Osteoblast (primary cell): ENCODE measurements at regions not wholly inside any gene's neighbourhood (a gene's known extent, or its start where the extent isn't known, plus 50 kb on each side); places are given as distances from the start of the nearest gene placed in this dataset.

Experiments
- DNase-seq: peaks from one replicate; pipeline ENCODE4 v3.0.0; 2011; ENCODE audit warnings: low spot score, mixed read lengths; ENCODE audit not compliant: insufficient read length; ENCODE audit errors: missing footprints
- H2AFZ ChIP-seq: 2 replicates; pipeline ENCODE4 v1.6.0; 2011; ENCODE audit warnings: mild to moderate bottlenecking, low read length
- H3K27ac ChIP-seq: 2 replicates; pipeline ENCODE4 v1.5.1; 2011; ENCODE audit warnings: mild to moderate bottlenecking, low read depth, low read length, moderate library complexity
- H3K27me3 ChIP-seq: 2 replicates; pipeline ENCODE4 v1.6.0; 2012; ENCODE audit warnings: mild to moderate bottlenecking, control low read depth, inconsistent platforms, low read length, moderate library complexity; ENCODE audit not compliant: insufficient read depth
- H3K36me3 ChIP-seq: 2 replicates; pipeline ENCODE4 v1.5.1; 2011; ENCODE audit warnings: mild to moderate bottlenecking, low read length, control low read depth, moderate library complexity; ENCODE audit not compliant: insufficient read depth
- H3K4me1 ChIP-seq: 2 replicates; pipeline ENCODE4 v1.5.1; 2011; ENCODE audit warnings: mild to moderate bottlenecking, low read length, control low read depth, moderate library complexity; ENCODE audit not compliant: insufficient read depth
- H3K4me2 ChIP-seq: 2 replicates; pipeline ENCODE4 v1.6.0; 2011; ENCODE audit warnings: mild to moderate bottlenecking, low read length; ENCODE audit not compliant: insufficient read depth
- H3K4me3 ChIP-seq: fragments of 200-600 bp; sonication (generic); 3 replicates; pipeline ENCODE4 v1.5.1; 2012; ENCODE audit warnings: mild to moderate bottlenecking, low read length, inconsistent platforms; ENCODE audit not compliant: insufficient read depth
- H3K79me2 ChIP-seq: 2 replicates; pipeline ENCODE4 v1.6.0; 2012; ENCODE audit warnings: mild to moderate bottlenecking, low read length, control low read depth, inconsistent platforms; ENCODE audit not compliant: insufficient read depth
- H3K9me3 ChIP-seq: 2 replicates; pipeline ENCODE4 v1.5.1; 2011; ENCODE audit warnings: low read depth, low read length, control low read depth
- H4K20me1 ChIP-seq: 2 replicates; pipeline ENCODE4 v1.6.0; 2012; ENCODE audit warnings: mild to moderate bottlenecking, low read length, control low read depth; ENCODE audit not compliant: insufficient read depth
- TF ChIP-seq, protein P1 (sequence below): IDR thresholded peaks from 2 replicates; pipeline ENCODE4 v1.5.1; 2011; ENCODE audit warnings: mild to moderate bottlenecking, low read depth, low read length, moderate library complexity; ENCODE audit errors: extremely low read depth

- Histone ChIP-seq H3K4me3 (no peak overlapping the region), H4K20me1 (no peaks in the 10 kb centered on the region), H3K27ac (no peak overlapping the region), H3K36me3 (no peaks in the 10 kb centered on the region), H3K4me1 (no peaks in the 10 kb centered on the region), H3K9me3 (no peaks in the 10 kb centered on the region), H2AFZ (no peak overlapping the region), H3K79me2 (no peaks in the 10 kb centered on the region), H3K27me3 (no peaks in the 10 kb centered on the region), H3K4me2 (no peak overlapping the region)
- TF ChIP-seq, protein P1, sequence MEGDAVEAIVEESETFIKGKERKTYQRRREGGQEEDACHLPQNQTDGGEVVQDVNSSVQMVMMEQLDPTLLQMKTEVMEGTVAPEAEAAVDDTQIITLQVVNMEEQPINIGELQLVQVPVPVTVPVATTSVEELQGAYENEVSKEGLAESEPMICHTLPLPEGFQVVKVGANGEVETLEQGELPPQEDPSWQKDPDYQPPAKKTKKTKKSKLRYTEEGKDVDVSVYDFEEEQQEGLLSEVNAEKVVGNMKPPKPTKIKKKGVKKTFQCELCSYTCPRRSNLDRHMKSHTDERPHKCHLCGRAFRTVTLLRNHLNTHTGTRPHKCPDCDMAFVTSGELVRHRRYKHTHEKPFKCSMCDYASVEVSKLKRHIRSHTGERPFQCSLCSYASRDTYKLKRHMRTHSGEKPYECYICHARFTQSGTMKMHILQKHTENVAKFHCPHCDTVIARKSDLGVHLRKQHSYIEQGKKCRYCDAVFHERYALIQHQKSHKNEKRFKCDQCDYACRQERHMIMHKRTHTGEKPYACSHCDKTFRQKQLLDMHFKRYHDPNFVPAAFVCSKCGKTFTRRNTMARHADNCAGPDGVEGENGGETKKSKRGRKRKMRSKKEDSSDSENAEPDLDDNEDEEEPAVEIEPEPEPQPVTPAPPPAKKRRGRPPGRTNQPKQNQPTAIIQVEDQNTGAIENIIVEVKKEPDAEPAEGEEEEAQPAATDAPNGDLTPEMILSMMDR, result no peak
- DNase-seq, result no peak
These were observed 240.8 kb upstream of the NR5A2 start for GRCh38 chr1:199786695-199787094.

- Histone ChIP-seq H3K4me2 (no peak overlapping the region), H3K79me2 (no peaks in the 10 kb centered on the region), H2AFZ (no peak overlapping the region), H3K9me3 (no peaks in the 10 kb centered on the region), H3K27ac (no peak overlapping the region), H4K20me1 (no peaks in the 10 kb centered on the region), H3K36me3 (no peaks in the 10 kb centered on the region), H3K4me1 (no peaks in the 10 kb centered on the region), H3K4me3 (no peak overlapping the region), H3K27me3 (no peaks in the 10 kb centered on the region)
- no peak for DNase-seq
- TF ChIP-seq, protein P1, result no peak
These were observed 238.4 kb upstream of the NR5A2 start for GRCh38 chr1:199789141-199789540.

GRCh38 chr1:199791495-199791894, 236.0 kb upstream of the NR5A2 start:
- Histone ChIP-seq H4K20me1 (no peaks in the 10 kb centered on the region), H3K27ac (no peak overlapping the region), H3K79me2 (no peaks in the 10 kb centered on the region), H3K4me3 (no peak overlapping the region), H3K9me3 (no peaks in the 10 kb centered on the region), H3K27me3 (no peaks in the 10 kb centered on the region), H3K36me3 (no peaks in the 10 kb centered on the region), H2AFZ (no peak overlapping the region), H3K4me1 (no peaks in the 10 kb centered on the region), H3K4me2 (no peak overlapping the region)
- no peak for DNase-seq
- TF ChIP-seq, protein P1, result no peak

GRCh38 chr1:199792874-199793273, 234.6 kb upstream of the NR5A2 start:
- Histone ChIP-seq H3K79me2 (no peaks in the 10 kb centered on the region), H3K4me1 (no peaks in the 10 kb centered on the region), H3K4me3 (no peak overlapping the region), H3K27ac (no peak overlapping the region), H4K20me1 (no peaks in the 10 kb centered on the region), H3K27me3 (no peaks in the 10 kb centered on the region), H2AFZ (no peak overlapping the region), H3K4me2 (no peak overlapping the region), H3K36me3 (no peaks in the 10 kb centered on the region), H3K9me3 (no peaks in the 10 kb centered on the region)
- no peak for DNase-seq
- TF ChIP-seq, protein P1, result no peak
